GM18502 (cell line): ENCODE measurements at regions not wholly inside any gene's neighbourhood (a gene's known extent, or its start where the extent isn't known, plus 50 kb on each side); places are given as distances from the start of the nearest gene placed in this dataset.

Experiments
- ATAC-seq: cut with Tn5 transposase; IDR thresholded peaks from one replicate; pipeline ENCODE4 v1.9.1; 2021; ENCODE audit warnings: mild to moderate bottlenecking; ENCODE audit not compliant: unreplicated experiment, poor library complexity

- no peak for ATAC-seq
Measured at GRCh38 chr5:124261848-124262247, 484.6 kb downstream of the ZNF608 start.

DNA sequence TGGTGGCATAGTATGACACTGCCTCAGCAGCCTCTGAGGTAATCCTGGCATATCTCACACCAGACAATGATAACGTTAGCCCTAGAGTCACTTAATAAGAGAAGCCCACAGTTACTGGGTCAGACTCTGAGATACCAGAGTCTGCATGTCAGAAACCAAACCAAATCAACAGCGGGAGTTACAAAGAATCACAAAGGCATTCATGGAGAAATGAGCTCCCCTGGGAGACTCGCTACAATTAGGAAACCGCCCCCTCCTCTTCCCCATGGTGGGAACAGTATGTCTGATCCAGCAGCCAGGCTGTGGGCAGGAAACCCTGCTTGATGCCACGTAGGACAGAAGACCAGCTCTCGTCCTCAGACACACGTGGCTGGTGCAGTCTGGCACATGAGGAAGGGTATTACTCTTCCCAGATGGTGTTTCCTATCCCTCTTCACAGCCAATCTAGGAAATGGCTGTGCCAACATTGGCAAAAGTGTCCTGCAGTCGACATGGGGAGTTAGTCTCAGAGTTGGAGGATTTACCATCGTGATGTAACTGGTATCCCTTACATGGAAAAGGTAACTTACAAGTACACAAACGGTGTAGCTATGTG lies 485.4 kb downstream of the ZNF608 start:
- no peak for ATAC-seq

GRCh38 chr5:124259017-124259416 lies 487.4 kb downstream of the ZNF608 start:
- no peak for ATAC-seq

DNA sequence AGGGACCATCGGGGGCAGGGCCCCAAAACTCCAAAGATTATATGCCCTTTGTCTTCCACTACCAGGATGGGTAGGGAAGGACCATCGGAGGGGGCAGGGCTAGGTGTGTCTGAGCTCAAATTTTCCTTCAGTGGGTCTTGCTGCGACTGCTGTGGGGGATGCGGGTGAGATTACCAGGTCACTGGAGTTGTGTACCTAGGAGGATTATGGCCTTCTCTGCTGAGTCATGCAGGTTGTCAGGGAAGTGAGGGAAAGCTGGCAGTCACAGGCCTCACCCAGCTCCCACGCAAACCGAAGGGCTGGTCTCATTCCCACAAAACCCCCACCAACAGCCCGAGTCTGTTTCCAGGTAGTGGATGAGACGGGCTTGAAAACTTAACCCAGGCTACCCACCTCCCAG lies 489.4 kb downstream of the ZNF608 start:
- ATAC-seq, result no peak

DNA sequence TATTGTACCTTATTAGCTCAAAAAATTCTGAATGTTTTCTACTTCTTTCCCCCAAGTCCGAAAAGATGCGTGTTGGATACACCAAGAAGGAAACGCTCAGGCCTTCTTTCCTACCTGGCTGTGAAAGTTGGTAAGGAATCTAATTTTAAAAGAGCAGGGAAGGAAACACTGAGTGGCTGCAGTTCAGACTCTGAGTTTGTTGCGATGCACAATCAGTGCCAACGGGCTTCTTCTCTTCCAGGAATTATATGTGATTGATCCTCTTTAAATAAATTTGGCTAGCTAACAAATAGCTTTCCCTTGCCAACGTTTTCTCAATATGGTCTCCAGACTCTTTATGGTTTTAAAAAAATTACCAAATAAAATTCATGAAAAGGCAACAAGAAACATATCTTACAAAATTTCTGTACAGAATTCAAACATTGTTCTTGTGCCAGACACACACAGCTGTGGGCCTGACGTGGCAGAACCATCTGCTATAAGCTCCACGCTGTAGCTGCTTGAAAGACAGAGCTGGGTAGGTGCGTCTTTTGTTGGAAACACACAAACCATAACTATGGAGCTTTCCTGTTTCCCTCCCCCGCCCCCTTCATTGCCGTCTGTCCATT lies 493.1 kb downstream of the ZNF608 start:
- ATAC-seq, result no peak

DNA sequence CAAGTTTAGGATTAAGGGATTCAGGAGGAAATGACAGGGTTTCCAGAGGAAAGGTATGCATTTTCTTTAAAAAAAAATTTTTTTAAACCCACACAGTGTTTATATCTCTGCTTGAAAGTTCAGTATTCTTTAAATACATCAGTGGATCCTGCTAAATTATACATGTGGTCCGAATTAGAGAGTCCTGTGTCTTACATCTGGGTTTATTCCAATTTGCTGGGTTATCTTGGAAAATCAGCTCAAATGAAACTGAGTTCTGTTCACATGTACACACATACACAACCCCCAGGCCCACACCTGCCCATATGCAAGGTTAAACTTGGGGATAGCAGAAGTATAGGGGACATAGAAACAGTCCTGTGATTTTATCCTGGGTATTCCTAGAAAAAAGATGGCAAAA lies 493.7 kb downstream of the ZNF608 start:
- ATAC-seq, result no peak

- no peak for ATAC-seq
Measured at GRCh38 chr5:124252191-124252638, 494.2 kb downstream of the ZNF608 start.

- ATAC-seq, result no peak
Measured at GRCh38 chr5:124245276-124245675, 501.2 kb downstream of the ZNF608 start.

- ATAC-seq, result no peak
Measured at GRCh38 chr5:124240732-124241131, 505.7 kb downstream of the ZNF608 start.

- no peak for ATAC-seq
Measured at GRCh38 chr5:124239572-124239971, 506.9 kb downstream of the ZNF608 start.

DNA sequence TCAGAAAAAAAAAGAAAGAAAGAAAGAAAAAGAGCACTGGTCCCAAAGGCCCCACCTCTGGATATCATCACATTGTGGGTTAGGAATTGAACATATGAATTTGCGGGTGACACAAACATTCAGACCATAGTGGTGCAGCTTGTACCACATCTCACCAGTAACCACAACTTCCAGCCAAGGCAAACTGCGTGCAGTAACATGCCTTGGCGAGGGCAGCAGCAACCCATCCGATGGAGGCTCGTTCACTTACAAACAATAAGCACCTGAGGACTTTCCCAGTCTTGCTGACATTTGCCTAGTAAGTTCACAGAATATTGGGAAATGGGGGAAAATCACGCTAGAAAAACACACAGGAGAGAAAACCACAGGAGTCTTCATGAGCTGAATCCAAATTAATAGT lies 508.1 kb downstream of the ZNF608 start:
- no peak for ATAC-seq

DNA sequence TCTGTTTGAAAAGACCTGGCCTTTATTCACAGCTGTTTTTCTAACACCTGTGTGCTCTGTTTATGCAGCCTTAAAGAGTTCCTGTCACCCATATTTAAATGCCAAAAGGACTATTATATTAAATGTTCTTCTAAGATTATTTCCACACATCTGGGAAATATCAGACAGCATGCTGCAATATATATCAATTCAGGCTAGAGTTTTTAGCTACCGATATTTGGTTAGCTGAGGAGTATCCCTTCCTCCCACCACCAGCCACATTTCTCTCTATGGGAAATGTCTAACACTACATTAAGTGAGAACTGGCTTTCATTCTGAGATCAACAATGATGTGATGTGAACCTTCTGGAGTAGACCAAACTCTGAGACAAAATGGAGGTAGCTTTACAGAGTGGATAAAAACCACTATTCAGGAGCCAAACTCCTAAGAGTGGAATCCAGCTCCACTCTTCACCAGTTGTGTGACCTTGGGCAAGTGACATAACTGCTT lies 509.2 kb downstream of the ZNF608 start:
- no peak for ATAC-seq

- ATAC-seq, result no peak
Measured at GRCh38 chr5:124236361-124237205, 509.9 kb downstream of the ZNF608 start.

GRCh38 chr5:124235576-124235975 lies 510.9 kb downstream of the ZNF608 start:
- no peak for ATAC-seq

GRCh38 chr5:124234770-124235562 lies 511.5 kb downstream of the ZNF608 start:
- ATAC-seq, result no peak

- no peak for ATAC-seq
Measured at GRCh38 chr5:124234022-124234769, 512.2 kb downstream of the ZNF608 start.

GRCh38 chr5:124232515-124232914 lies 513.9 kb downstream of the ZNF608 start:
- no peak for ATAC-seq

- ATAC-seq, result no peak
Measured at GRCh38 chr5:124231802-124232201, 514.6 kb downstream of the ZNF608 start.

GRCh38 chr5:124231230-124231629 lies 515.2 kb downstream of the ZNF608 start:
- no peak for ATAC-seq

DNA sequence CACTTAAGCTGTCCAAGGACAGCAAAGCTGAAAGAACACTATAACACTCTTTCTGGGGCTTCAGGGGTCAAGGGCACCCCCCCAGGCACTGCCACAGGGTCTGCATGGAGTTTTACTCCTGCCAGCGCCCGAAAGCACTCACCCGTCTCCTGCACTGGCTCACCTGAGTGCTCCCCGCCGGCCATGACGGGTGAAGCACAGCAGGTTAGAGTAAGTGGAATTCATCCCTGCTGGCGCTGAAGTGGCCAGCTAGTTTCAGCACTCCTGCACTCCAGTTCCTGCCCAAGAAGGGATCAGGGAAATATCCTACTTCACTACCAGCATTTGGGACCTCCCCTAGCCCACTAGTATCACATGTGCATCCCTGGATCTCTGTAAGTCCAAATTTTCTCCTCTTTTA lies 516.0 kb downstream of the ZNF608 start:
- ATAC-seq, result no peak
